ENCODE measurements at regions not wholly inside any gene's neighbourhood (a gene's known extent, or its start where the extent isn't known, plus 50 kb on each side); places are given as distances from the start of the nearest gene placed in this dataset.
"Not testable (repeated sequence)": the region's sequence is repeated elsewhere in the genome, so short reads cannot be mapped to it uniquely, and the experiment has no call there.

DNA sequence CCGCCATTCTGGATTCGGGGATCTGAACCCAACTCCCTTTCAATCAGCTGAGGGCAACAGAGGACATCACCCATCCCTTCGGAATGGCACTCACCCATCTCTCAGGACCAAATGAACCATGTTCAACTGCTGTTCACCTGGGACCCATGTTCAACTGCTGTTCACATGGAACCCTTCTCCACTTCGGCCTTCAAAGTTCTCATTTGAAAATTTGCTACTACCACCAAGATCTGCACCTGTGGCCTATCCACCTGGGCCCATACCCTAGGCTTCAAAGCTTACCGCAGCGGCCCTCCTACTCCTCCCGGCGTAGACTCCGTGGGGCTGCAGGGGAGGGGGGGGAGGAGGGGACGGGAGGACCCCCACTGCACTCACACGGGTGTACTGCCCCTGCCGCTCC is 119.2 kb upstream of the ANKRD30BL start:
- no peaks in the 10 kb centered on the region for H3K4me1 Mint-ChIP-seq (ENCODE audit: low read depth)
- H3K4me3 Mint-ChIP-seq: no peak overlapping the region
- peaks cover 8% of the 10 kb centered on the region for H3K9me3 Mint-ChIP-seq
- no peak for DNase-seq
- no peak for ATAC-seq
- peaks cover 4% of the 10 kb centered on the region for H3K27me3 Mint-ChIP-seq (ENCODE audit: low read depth)
- H3K36me3 Mint-ChIP-seq (ENCODE audit: insufficient read depth): no peaks in the 10 kb centered on the region

DNA sequence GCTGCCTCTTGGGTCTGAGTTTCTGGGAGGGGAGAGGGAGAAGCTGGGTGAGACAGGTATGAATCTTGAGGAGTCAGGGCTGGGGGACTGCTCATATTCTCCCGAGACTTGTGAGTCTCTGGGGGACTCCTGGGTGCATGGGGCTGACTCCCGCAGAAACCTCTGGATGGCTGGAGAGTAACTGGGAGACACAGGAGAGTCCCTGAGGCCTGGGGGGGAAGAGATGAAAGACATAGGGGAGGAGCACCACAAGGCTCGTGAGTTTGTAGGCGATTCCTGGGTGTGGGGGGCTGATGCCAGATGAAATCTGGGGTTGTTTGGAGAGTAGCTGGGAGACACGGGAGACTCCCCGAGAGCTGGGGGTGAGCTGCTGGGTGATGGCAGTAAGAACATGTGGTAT is 120.4 kb upstream of the ANKRD30BL start:
- not testable (repeated sequence) for H3K4me3 Mint-ChIP-seq; H3K27me3 Mint-ChIP-seq (ENCODE audit: low read depth); ATAC-seq; H3K4me1 Mint-ChIP-seq (ENCODE audit: low read depth); H3K36me3 Mint-ChIP-seq (ENCODE audit: insufficient read depth); H3K9me3 Mint-ChIP-seq; DNase-seq

DNA sequence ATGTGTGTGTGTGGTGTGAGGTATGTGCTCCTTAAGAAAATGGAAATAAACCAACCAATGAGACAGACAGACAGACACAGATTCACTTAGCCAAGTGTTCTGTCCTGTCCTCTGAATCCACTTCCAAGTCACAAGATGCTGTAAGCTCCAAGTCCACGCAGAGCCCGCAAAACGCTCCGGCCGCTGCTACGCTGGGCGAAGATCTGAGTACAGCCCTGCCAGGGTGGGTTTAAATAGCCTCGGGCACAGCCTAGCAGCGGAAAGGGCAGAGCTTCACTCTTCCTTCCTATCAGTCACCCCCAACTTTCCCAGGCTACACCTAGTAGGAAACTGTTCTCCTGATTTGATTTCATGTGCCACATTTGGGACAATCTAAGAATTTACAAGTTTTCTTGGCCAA is 121.2 kb upstream of the ANKRD30BL start:
- Mint-ChIP-seq H3K9me3 (peaks cover 1% of the 10 kb centered on the region), H3K4me1 (ENCODE audit: low read depth) (no peaks in the 10 kb centered on the region), H3K4me3 (no peak overlapping the region), H3K36me3 (ENCODE audit: insufficient read depth) (no peaks in the 10 kb centered on the region), H3K27me3 (ENCODE audit: low read depth) (peaks cover 4% of the 10 kb centered on the region)
- DNase-seq (no peak), ATAC-seq (no peak)

DNA sequence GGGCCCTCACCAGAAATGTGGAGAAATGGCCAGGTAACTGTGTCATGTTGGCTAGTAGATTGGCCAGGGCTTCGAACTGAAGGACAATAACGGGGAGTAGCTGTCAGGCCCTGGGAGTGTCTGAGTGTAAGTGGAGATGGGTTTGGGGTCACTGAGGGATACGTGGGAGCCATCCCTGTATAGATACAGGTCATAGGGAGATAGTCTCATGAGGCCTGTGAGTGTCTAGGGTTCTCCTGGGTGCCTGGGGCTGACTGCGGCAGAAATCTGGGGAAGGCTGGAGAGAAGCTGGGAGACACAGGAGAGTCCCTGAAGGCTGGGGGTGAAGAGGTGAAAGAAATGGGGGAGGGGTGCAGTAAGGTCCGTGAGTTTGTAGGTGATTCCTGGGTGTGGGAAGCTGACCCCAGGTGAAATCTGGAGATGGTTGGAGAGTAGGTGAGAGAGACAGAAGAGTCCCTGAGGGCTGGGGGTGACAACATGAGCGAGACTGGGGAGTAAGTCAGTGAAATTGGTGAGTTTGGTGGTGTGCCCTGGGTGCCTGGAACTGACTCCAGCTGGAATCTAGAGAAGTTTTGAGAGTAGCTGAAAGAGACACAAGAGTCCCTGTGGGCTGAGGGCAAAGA is 124.6 kb upstream of the ANKRD30BL start:
- H3K36me3 Mint-ChIP-seq (ENCODE audit: insufficient read depth); ATAC-seq; H3K27me3 Mint-ChIP-seq (ENCODE audit: low read depth); DNase-seq; H3K4me1 Mint-ChIP-seq (ENCODE audit: low read depth); H3K4me3 Mint-ChIP-seq; H3K9me3 Mint-ChIP-seq: not testable (repeated sequence)

DNA sequence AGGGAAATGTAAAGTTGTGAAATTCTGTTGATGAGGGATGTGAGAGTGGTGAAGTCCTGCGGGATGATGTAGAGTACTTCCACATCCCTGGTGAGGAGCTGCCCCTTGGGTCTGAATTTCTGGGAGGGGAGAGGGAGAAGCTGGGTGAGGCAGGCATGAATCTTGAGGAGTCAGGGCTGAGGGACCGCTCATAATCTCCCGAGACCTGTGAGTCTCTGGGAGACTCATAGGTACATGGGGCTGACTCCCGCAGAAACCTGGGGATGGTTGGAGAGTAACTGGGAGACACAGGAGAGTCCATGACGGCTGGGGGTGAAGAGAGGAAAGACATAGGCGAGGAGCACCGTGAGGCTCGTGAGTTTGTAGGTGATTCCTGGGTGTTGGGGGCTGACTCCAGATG is 126.2 kb upstream of the ANKRD30BL start:
- not testable (repeated sequence) for H3K36me3 Mint-ChIP-seq (ENCODE audit: insufficient read depth); H3K27me3 Mint-ChIP-seq (ENCODE audit: low read depth); H3K4me3 Mint-ChIP-seq; H3K9me3 Mint-ChIP-seq; H3K4me1 Mint-ChIP-seq (ENCODE audit: low read depth); DNase-seq; ATAC-seq

DNA sequence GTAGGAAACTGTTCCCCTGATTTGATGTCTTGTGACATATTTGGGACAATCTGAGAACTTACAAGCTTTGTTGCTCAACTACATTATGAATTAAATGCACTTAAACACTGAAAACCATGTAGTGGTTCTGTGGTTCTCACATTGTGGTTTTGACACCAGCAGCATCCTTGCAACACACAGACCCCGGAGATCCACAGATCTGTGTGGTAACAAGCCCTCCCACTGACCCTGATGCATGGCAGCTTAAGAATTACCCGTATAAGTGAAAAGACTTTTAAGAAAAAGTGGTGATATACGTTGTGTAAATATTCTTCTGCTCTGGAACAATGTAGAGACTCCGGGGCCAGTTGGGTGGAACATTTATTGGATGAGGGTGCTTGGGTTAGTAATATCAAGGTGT is 127.4 kb upstream of the ANKRD30BL start:
- not testable (repeated sequence) for DNase-seq; H3K4me1 Mint-ChIP-seq (ENCODE audit: low read depth); H3K36me3 Mint-ChIP-seq (ENCODE audit: insufficient read depth); ATAC-seq; H3K4me3 Mint-ChIP-seq; H3K27me3 Mint-ChIP-seq (ENCODE audit: low read depth); H3K9me3 Mint-ChIP-seq

DNA sequence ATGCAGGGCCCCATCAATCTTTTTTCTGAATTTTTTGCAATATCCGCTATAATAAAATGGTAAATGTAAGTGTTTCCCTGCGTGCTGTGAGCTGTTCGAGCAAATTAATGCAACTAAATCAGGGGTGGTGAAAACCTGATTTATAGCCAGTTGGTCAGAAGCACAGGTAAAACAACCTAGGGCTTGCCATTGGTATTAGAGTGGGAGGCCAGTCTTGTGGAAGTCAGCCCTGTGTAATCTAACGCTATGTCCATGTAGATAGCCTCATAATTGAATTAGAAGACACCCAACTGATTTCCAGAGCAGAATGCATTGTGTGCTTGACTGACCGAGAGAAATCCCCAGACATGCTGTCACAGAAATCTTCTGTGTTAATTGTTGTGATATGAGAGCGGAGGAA is 126.8 kb upstream of the GPR39 start:
- not testable (repeated sequence) for H3K4me3 Mint-ChIP-seq, ATAC-seq

DNA sequence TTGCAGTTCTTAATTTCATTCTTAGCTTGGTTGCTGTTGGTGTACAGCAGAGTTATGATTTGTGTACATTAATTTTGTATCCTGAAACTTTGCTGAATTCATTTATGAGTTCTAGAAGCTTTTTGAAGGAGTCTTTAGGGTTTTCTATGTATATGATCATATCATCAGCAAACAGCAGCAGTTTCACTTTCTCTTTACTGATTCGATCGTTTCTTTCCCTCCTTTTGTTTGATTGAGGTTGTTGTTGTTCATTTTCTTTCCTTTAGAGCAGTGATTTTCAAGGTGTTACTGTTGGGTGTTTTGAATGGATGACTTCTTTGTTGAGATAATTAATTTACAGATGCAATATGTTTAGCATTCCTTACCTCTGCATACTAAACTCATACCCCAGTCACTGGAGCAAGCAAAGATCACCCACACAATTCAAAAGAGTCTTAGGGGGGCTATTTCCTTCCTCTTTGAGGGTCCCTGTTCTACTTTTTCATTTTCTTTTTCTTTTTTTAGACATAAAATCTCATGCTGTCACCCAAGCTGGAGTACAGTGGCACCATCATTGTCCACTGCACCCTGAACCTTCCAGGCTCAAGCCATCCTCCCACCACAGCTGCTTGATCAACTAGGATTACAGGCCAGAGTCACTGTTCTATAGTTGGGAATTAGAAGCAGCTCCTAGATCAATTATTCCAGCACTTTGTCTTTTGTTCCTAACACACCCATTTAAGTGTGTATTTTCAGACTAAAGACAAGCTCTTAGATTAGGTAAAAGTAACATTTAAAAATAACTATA is 115.8 kb upstream of the GPR39 start:
- H3K9me3 Mint-ChIP-seq; H3K4me1 Mint-ChIP-seq (ENCODE audit: low read depth); ATAC-seq; H3K36me3 Mint-ChIP-seq (ENCODE audit: insufficient read depth); DNase-seq; H3K27me3 Mint-ChIP-seq (ENCODE audit: low read depth): not testable (repeated sequence)
- peak overlapping the region; percentile 29 for H3K4me3 Mint-ChIP-seq

More for the DNA sequence above, 126.8 kb upstream of the GPR39 start:
- H3K27me3 Mint-ChIP-seq (ENCODE audit: low read depth); H3K9me3 Mint-ChIP-seq; DNase-seq; H3K4me1 Mint-ChIP-seq (ENCODE audit: low read depth); H3K36me3 Mint-ChIP-seq (ENCODE audit: insufficient read depth): not testable (repeated sequence)

DNA sequence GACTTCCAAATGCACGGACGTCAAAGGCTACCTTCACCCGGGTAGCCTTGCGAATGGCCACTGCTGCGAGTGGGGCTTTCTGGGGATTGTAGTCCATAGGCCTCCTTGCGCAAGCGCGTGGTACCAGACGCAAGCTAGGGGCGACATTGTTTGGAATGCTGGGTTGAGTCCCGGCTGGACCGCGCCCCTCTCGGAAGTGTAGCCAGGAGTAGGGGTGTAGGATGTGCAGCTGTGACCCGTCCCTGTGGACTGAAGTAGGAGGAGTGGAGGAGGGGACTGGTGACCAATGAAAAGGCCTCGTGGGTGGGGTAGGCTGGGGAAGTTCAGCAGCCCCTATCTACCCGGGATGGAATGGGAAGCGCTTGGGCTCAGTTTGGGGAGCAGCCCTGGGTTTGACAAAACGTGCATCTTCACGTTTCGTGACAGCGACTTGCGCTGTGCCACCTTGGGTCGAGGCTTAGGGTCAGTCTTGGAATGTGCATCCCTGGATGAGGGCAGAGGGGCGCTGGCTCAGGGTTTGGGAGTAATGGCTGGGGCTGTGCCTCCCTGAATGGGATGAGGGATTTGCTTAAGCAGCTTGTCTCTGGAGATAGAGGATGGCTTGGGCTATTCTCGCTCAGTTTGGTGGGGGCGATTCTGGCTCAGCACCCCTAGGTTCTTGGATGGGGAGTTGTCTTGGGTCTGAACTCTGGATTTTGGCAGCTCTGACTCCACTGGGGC is 111.8 kb upstream of the GPR39 start:
- H3K9me3 Mint-ChIP-seq; DNase-seq; H3K27me3 Mint-ChIP-seq (ENCODE audit: low read depth); H3K4me3 Mint-ChIP-seq; H3K36me3 Mint-ChIP-seq (ENCODE audit: insufficient read depth); H3K4me1 Mint-ChIP-seq (ENCODE audit: low read depth): not testable (repeated sequence)
- ATAC-seq: peak in 1 of 2 donors; percentile 18

DNA sequence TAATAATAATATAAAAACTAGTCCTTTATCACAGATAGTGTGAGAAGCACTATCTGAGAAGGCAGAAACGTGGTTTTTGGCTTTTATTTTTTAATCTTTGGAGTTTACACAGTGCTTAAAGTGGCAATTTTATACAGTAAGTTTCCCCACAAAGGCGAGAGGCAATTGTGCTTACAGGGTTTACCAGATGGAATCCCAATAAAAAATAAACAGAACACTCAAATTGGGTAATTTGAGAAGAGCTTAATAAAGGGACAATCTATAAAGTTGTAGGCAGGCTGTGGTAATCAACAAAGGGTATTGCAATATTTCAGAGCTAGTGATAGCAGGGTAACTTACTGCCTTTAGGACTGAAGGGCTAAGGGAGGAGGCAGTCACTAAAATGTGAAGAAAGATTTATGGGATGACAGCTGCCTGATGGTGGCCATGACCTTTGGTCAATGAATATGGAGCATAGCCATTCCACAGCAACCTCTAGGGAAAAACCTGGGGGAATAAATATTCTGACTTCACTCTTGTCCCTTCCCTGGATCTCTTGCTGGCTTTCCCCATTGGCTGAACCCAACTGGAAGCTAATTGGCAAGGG is 108.9 kb upstream of the GPR39 start:
- ATAC-seq: not testable (repeated sequence)

DNA sequence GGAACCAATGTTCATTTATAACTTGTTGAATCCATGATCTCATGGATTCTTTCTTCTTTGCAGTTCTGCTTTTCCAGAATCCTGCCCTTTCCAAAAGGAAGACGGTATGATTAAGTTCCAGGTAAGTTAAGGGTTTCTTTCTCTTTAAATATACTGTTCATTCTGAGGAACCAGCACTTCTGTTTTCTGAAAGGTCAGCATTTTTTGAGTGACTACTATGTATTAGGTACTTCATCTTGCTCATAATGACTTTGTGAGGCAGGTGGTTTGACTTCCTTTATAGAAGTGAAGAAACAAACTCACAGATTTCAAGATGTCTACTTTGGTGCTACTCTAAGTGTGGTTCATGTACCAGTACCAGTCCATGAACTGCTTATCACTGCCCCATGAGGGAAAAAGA is 107.4 kb upstream of the GPR39 start:
- not testable (repeated sequence) for ATAC-seq; H3K36me3 Mint-ChIP-seq (ENCODE audit: insufficient read depth); H3K4me3 Mint-ChIP-seq

More for the DNA sequence above, 108.9 kb upstream of the GPR39 start:
- not testable (repeated sequence) for H3K4me3 Mint-ChIP-seq; H3K36me3 Mint-ChIP-seq (ENCODE audit: insufficient read depth); H3K27me3 Mint-ChIP-seq (ENCODE audit: low read depth); DNase-seq; H3K9me3 Mint-ChIP-seq; H3K4me1 Mint-ChIP-seq (ENCODE audit: low read depth)

DNA sequence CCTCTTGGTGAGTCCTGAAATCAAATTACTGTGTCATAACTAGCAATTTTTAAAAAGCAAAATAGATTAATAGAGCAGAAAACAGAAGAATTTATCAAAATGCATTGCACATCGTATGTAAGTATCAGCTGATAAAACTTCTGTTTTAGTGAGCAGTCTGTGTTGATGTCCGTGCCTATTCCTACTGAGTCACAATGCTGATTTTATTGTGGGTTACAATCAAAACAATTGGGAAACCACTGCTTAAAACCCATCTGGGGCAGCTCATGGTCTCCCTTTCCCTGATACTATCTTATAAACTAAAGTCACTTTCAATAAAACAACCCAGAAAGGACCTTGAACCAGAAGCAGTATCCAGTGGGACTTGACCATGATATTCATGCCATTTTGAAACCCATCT is 101.1 kb upstream of the GPR39 start:
- H3K4me3 Mint-ChIP-seq; H3K9me3 Mint-ChIP-seq; DNase-seq; H3K27me3 Mint-ChIP-seq (ENCODE audit: low read depth); H3K36me3 Mint-ChIP-seq (ENCODE audit: insufficient read depth); ATAC-seq; H3K4me1 Mint-ChIP-seq (ENCODE audit: low read depth): not testable (repeated sequence)

More for the DNA sequence above, 107.4 kb upstream of the GPR39 start:
- not testable (repeated sequence) for H3K9me3 Mint-ChIP-seq; DNase-seq; H3K27me3 Mint-ChIP-seq (ENCODE audit: low read depth); H3K4me1 Mint-ChIP-seq (ENCODE audit: low read depth)

DNA sequence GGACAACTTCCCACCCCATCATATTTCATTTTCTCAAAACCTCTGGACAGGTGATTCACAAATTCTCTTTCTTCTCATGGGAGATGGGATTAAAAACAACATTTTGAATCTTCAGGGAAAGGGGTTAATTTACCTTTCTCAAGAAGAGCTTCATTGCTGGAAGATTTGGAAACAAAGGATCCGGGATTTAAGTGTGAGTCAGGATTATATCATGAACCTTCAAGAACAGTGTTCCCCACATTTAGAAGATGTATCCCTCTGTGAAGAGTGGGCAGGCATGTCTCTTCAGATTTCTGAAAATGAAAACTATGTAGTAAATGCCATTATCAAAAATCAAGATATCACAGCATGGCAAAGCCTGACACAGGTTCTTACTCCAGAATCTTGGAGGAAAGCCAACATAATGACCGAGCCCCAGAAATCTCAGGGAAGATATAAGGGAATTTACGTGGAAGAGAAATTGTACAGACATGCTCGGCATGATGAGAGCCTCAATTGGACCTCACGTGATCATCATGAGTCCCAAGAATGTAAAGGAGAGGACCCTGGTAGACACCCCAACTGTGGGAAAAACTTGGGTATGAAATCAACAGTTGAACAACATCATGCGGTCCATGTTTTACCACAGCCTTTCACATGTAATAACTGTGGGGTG is 99.5 kb upstream of the GPR39 start:
- not testable (repeated sequence) for H3K36me3 Mint-ChIP-seq (ENCODE audit: insufficient read depth); H3K4me1 Mint-ChIP-seq (ENCODE audit: low read depth); H3K4me3 Mint-ChIP-seq; H3K9me3 Mint-ChIP-seq; H3K27me3 Mint-ChIP-seq (ENCODE audit: low read depth); DNase-seq; ATAC-seq

DNA sequence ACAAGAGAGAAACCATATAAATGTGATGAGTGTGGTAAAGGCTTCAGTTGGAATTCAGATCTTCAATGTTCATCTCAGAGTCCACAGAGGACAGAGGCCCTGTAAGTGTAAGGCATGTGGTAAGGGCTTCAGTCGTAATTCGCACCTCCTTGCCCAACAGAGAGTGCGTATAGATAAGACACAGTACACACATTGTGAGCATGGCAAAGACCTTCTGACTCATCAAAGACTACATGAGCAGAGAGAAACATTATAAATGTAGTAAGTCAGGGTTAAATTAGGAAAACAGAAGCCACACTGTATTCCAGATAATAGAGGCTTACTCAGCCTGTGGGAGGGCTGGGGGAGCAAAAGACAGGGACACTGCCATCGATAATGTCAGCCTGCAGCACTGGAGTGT is 98.1 kb upstream of the GPR39 start:
- H3K4me3 Mint-ChIP-seq; ATAC-seq; H3K9me3 Mint-ChIP-seq; H3K36me3 Mint-ChIP-seq (ENCODE audit: insufficient read depth); DNase-seq; H3K27me3 Mint-ChIP-seq (ENCODE audit: low read depth); H3K4me1 Mint-ChIP-seq (ENCODE audit: low read depth): not testable (repeated sequence)
